K562 (cell line): ENCODE measurements at regions not wholly inside any gene's neighbourhood (a gene's known extent, or its start where the extent isn't known, plus 50 kb on each side); places are given as distances from the start of the nearest gene placed in this dataset.
A peak's percentile ranks its signal among the peaks of the same experiment; 100 is the strongest.

Source experiments
- ATAC-seq: fragments of 200-7000 bp; cut with Tn5 transposase; 3 replicates; pipeline ENCODE4 v1.9.1; 2020; ENCODE audit warnings: moderate library complexity
- BruUV-seq: library from RNA; stranded (reverse); fragments of 400-500 nt; replicated peaks from 2 replicates; lab custom pipeline; 2021; lab: Mats Ljungman, UMichigan
- CTCF ChIA-PET: fragments of 300-600 bp; formaldehyde crosslinking; extraction: SDS; loops from one replicate; lab custom pipeline; 2021; ENCODE audit warnings: low intra/inter-chr PET ratio; lab: Yijun Ruan, JAX
- POLR2A ChIA-PET: fragments of 300-600, 350-650 bp; sonication (Branson Sonifier 250); formaldehyde crosslinking; extraction: SDS; loops from one replicate; lab custom pipeline; 2021; ENCODE audit warnings: antibody characterized with exemption, inconsistent platforms; lab: Yijun Ruan, JAX
- DNase-seq, 4 experiments: peaks; one replicate each; pipeline versions ENCODE4 v3.0.0 to v3.0.0-alpha.2; 2011 to 2018; ENCODE audit warnings: low spot score in 3 of 4, mixed read lengths in 3 of 4; ENCODE audit errors: extremely low read depth in 1 of 4
- FAIRE-seq: peaks from 2 replicates; lab custom pipeline; 2011; peaks lifted over from hg19 to GRCh38; lab: Jason Lieb, UNC
- H2AFZ ChIP-seq: 2 replicates; pipeline ENCODE4 v1.6.0; 2011; ENCODE audit warnings: low read depth, low read length, control low read depth, inconsistent platforms
- H3K27ac ChIP-seq: fragments of 200-600 bp; 3 replicates; pipeline ENCODE4 v1.8.0; 2011; ENCODE audit warnings: low read depth, mild to moderate bottlenecking, control low read depth, inconsistent platforms, low read length, moderate library complexity, mixed read lengths; ENCODE audit errors: extremely low read depth
- H3K27me3 ChIP-seq, 2 experiments: fragments of 300-600 bp in 1 of 2; 2 replicates in 1 of 2; 3 replicates in 1 of 2; pipeline versions ENCODE4 v1.6.0 to v1.8.0; 2011; ENCODE audit warnings: inconsistent platforms in 2 of 2, low read length in 2 of 2, mild to moderate bottlenecking in 1 of 2, mixed read lengths in 1 of 2, moderate library complexity in 1 of 2; ENCODE audit not compliant: control insufficient read depth in 2 of 2, insufficient read depth in 2 of 2
- H3K36me3 ChIP-seq: fragments of 300-600 bp; 3 replicates; pipeline ENCODE4 v1.8.0; 2011; ENCODE audit warnings: mild to moderate bottlenecking, low read length, inconsistent platforms; ENCODE audit not compliant: control insufficient read depth, insufficient read depth
- H3K4me1 ChIP-seq, 2 experiments: fragments of 200-600 bp in 1 of 2; replicated peaks in 1 of 2; 2 replicates in 1 of 2; 3 replicates in 1 of 2; pipeline versions ENCODE4 v1.5.1 to v1.8.0; 2011; ENCODE audit warnings: inconsistent platforms in 2 of 2, low read length in 2 of 2, mild to moderate bottlenecking in 1 of 2, mixed read lengths in 1 of 2, moderate library complexity in 1 of 2; ENCODE audit not compliant: control insufficient read depth in 2 of 2, insufficient read depth in 2 of 2
- H3K4me2 ChIP-seq: 2 replicates; pipeline ENCODE4 v1.6.1; 2011; ENCODE audit warnings: low read length, control low read depth, inconsistent platforms, mixed read lengths; ENCODE audit not compliant: insufficient read depth
- H3K4me3 ChIP-seq: fragments of 200-600 bp; sonication (generic), shearing (Covaris generic); 2 replicates; pipeline ENCODE4 v1.5.1; 2016; ENCODE audit warnings: control low read depth, inconsistent platforms
- H3K79me2 ChIP-seq: fragments of 200-600 bp; 3 replicates; pipeline ENCODE4 v1.8.0; 2011; ENCODE audit warnings: low read length, inconsistent platforms; ENCODE audit not compliant: control insufficient read depth, insufficient read depth
- H3K9ac ChIP-seq, 2 experiments: 2 replicates each; pipeline versions ENCODE4 v1.6.0 to v1.6.1; 2011; ENCODE audit warnings: low read depth in 2 of 2, low read length in 2 of 2, control low read depth in 1 of 2, inconsistent platforms in 1 of 2, mild to moderate bottlenecking in 1 of 2, mixed read lengths in 1 of 2; ENCODE audit not compliant: insufficient read depth in 1 of 2
- H3K9me1 ChIP-seq: one replicate; pipeline ENCODE4 v1.6.0; 2011; ENCODE audit warnings: inconsistent platforms, mild to moderate bottlenecking, low read length, moderate library complexity; ENCODE audit not compliant: control insufficient read depth, insufficient read depth
- H3K9me3 ChIP-seq: replicated peaks from 2 replicates; pipeline ENCODE4 v1.5.1; 2011; ENCODE audit warnings: low read depth, low read length, inconsistent platforms; ENCODE audit not compliant: control insufficient read depth, insufficient read depth
- H4K20me1 ChIP-seq: replicated peaks from 2 replicates; pipeline ENCODE4 v1.6.1; 2011; ENCODE audit warnings: low read length, inconsistent platforms, mixed read lengths; ENCODE audit not compliant: control insufficient read depth, insufficient read depth
- C11orf30 ChIP-seq: fragments of 450-650 bp; IDR thresholded peaks from 2 replicates; pipeline ENCODE4 v1.6.1; 2016; ENCODE audit warnings: low read depth, mild to moderate bottlenecking
- CBFA2T3 ChIP-seq: fragments of 450-650 bp; IDR thresholded peaks from 2 replicates; pipeline ENCODE4 v1.6.1; 2017
- CEBPB ChIP-seq: fragments of 450-650 bp; IDR thresholded peaks from 2 replicates; pipeline ENCODE4 v1.6.1; 2016; ENCODE audit warnings: missing genetic modification characterization, missing compliant biosample characterization
- CHD1 ChIP-seq: fragments of 200-600 bp; sonication (generic); IDR thresholded peaks from one replicate; pipeline ENCODE4 v1.6.1; 2012; ENCODE audit warnings: mild to moderate bottlenecking, moderate library complexity, low read length, inconsistent platforms
- GATA2 ChIP-seq: sonication (generic); formaldehyde crosslinking; IDR thresholded peaks from 2 replicates; pipeline ENCODE4 v1.4.0; 2020; ENCODE audit warnings: mild to moderate bottlenecking, missing genetic modification reagents
- HDGF ChIP-seq: fragments of 450-650 bp; IDR thresholded peaks from 2 replicates; pipeline ENCODE4 v1.6.1; 2016
- KLF6 ChIP-seq: fragments of 250-450 bp; sonication (Bioruptor Pico); IDR thresholded peaks from 2 replicates; pipeline ENCODE4 v1.4.0; 2020; ENCODE audit warnings: mild to moderate bottlenecking, moderate library complexity, borderline replicate concordance
- MEF2D ChIP-seq: conservative IDR thresholded peaks from 2 replicates; pipeline ENCODE4 v1.6.1; 2016; ENCODE audit warnings: low read depth, missing genetic modification characterization, missing compliant biosample characterization
- NBN ChIP-seq: fragments of 450-650 bp; IDR thresholded peaks from 2 replicates; pipeline ENCODE4 v1.6.1; 2016; ENCODE audit warnings: low read depth, mild to moderate bottlenecking
- NFIC ChIP-seq: fragments of 450-650 bp; IDR thresholded peaks from 2 replicates; pipeline ENCODE4 v1.6.1; 2017; ENCODE audit warnings: mild to moderate bottlenecking, inconsistent platforms
- NR2C2 ChIP-seq, 2 experiments: fragments of 200-800 bp in 1 of 2; sonication (Bioruptor generic) in 1 of 2; sonication (generic) in 1 of 2; formaldehyde crosslinking in 1 of 2; IDR thresholded peaks; 2 replicates each; pipeline versions ENCODE4 v1.6.1 to v1.8.0; 2016 to 2022; ENCODE audit warnings: mild to moderate bottlenecking in 1 of 2, missing compliant biosample characterization in 1 of 2, missing genetic modification characterization in 1 of 2, missing genetic modification reagents in 1 of 2
- RUNX1 ChIP-seq: sonication (generic); IDR thresholded peaks from 2 replicates; pipeline ENCODE4 v1.6.1; 2016; ENCODE audit warnings: antibody characterized with exemption, low read depth
- STAT5B ChIP-seq: fragments of 250-450 bp; sonication (Bioruptor Pico); IDR thresholded peaks from 2 replicates; pipeline ENCODE4 v1.8.0; 2021; ENCODE audit warnings: mild to moderate bottlenecking, inconsistent platforms
- XRCC4 ChIP-seq: IDR thresholded peaks from one replicate; pipeline ENCODE4 v1.6.1; 2011; ENCODE audit not compliant: insufficient read depth, insufficient read length; ENCODE audit errors: extremely low read depth
- ZFPM2 ChIP-seq: fragments of 250-450 bp; sonication (Bioruptor Pico); IDR thresholded peaks from 2 replicates; pipeline ENCODE4 v1.5.1; 2022; ENCODE audit warnings: mild to moderate bottlenecking
- ZNF140 ChIP-seq: fragments of 250-450 bp; sonication (Bioruptor Pico); IDR thresholded peaks from 2 replicates; pipeline ENCODE4 v1.8.0; 2021; ENCODE audit warnings: moderate library complexity, mild to moderate bottlenecking, inconsistent platforms
- WGBS: fragments of 100-300 bp; shearing (Covaris generic); methylation state at CpG from one replicate; pipeline ENCODE4 v1.1.6; 2016; ENCODE audit warnings: low coverage, mixed read lengths; ENCODE audit not compliant: insufficient coverage; ENCODE audit errors: missing lambda C conversion rate; 5-methylcytosine and 5-hydroxymethylcytosine counted together
- in situ Hi-C: fragments of 300-500 bp; cut with MboI; formaldehyde crosslinking; loops from 4 replicates; pipeline ENCODE4 v1.15.0; 2018; ENCODE audit warnings: inconsistent platforms, mixed read lengths
- intact Hi-C: fragments of 100-400 bp; cut with micrococcal nuclease; formaldehyde crosslinking; loops from 2 replicates; pipeline ENCODE4 v1.14.2; 2022
- TF ChIP-seq, protein P1 (sequence below): sonication (generic); formaldehyde crosslinking; IDR thresholded peaks from 2 replicates; pipeline ENCODE4 v1.8.0; 2022; ENCODE audit warnings: mild to moderate bottlenecking, missing genetic modification reagents
- TF ChIP-seq, protein P2 (sequence below): fragments of 250-450 bp; sonication (Bioruptor Pico); IDR thresholded peaks from 2 replicates; pipeline ENCODE4 v1.5.1; 2021; ENCODE audit warnings: mild to moderate bottlenecking

DNA sequence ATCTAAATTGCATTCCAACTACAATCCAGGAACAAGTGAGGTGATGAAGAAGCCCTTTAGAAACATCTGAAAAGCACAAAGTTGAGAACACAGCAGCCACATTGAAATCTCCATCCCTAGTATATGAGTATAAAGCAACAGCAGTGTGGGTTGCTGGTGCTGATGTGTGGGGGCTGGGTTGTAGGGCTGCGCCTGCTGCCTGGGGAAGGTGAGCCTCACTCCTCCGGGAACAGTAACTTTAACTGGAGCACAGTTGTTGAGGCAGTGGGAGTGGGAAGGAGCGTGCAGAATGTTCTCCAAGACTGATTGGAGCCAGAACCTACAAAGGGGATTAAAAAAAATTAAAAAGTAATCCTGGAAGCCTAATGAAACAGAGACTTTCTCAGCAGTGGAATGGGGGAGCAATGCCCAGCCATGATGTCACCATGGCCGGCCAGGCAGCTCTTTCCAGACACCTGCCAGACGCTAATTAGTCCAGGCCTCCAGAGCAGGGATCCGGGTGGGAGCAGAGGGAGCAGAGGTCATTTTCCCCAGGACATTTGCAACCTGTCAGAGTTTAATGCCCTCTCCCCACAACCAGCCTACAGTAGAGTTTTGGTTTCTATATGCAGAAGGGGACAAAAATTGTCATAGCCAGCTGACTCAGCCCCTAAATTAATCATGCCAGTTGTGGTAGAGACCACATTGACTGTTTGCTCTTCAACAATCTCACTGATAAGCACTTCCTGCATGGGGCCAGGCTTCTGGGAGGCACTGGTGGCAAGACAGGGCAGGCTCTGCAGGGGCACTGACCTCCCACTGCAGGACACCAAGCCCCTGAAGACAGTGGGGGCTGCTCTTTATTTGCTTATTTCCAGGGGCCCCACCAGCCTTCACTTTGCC lies 133.0 kb upstream of the ZNF32 start:
- Histone ChIP-seq H3K9me1 (no peaks in the 10 kb centered on the region), H3K79me2 (no peaks in the 10 kb centered on the region), H4K20me1 (0 out of 2 replicates have a peak, but pooled peaks cover 3% of the 10 kb centered on the region), H3K4me3 (no peak overlapping the region), H3K9ac (no peak overlapping the region), H2AFZ (no peak overlapping the region), H3K27me3 (peaks cover 0 to 23% of the 10 kb centered on the region in 2 experiments; a peak in 1 of 5 replicates), H3K4me2 (no peak overlapping the region), H3K27ac (no peak overlapping the region), H3K4me1 (no peaks in the 10 kb centered on the region), H3K36me3 (no peaks in the 10 kb centered on the region), H3K9me3 (no peaks in the 10 kb centered on the region)
- POLR2A ChIA-PET: no interaction called here
- TF ChIP-seq CEBPB (tag) (no peak), C11orf30 (no peak), MEF2D (no peak), RUNX1 (no peak), GATA2 (CRISPR knock-in tag) (no peak), ZFPM2 (CRISPR knock-in tag) (no peak), HDGF (no peak), NBN (no peak), CHD1 (no peak), ZNF140 (no peak), CBFA2T3 (no peak), XRCC4 (no peak), NFIC (no peak), STAT5B (CRISPR knock-in tag) (no peak), KLF6 (CRISPR knock-in tag) (no peak), NR2C2 (CRISPR knock-in tag; IDR thresholded peaks at IDR 0.05) (no peak), NR2C2 (tag; IDR thresholded peaks at IDR 0.05) (no peak)
- TF ChIP-seq, protein P1, sequence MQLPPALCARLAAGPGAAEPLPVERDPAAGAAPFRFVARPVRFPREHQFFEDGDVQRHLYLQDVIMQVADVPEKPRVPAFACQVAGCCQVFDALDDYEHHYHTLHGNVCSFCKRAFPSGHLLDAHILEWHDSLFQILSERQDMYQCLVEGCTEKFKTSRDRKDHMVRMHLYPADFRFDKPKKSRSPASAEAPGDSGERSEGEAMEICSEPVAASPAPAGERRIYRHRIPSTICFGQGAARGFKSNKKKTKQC (CRISPR knock-in tag): no peak
- TF ChIP-seq, protein P2, sequence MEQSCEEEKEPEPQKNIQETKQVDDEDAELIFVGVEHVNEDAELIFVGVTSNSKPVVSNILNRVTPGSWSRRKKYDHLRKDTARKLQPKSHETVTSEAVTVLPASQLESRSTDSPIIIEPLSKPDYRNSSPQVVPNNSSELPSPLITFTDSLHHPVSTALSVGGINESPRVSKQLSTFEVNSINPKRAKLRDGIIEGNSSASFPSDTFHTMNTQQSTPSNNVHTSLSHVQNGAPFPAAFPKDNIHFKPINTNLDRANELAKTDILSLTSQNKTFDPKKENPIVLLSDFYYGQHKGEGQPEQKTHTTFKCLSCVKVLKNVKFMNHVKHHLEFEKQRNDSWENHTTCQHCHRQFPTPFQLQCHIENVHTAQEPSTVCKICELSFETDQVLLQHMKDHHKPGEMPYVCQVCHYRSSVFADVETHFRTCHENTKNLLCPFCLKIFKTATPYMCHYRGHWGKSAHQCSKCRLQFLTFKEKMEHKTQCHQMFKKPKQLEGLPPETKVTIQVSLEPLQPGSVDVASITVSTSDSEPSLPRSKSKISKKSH (CRISPR knock-in tag): no peak
- BruUV-seq: no TSS peak
- intact Hi-C loops (no loop called here), in situ Hi-C loops (no loop called here)
- DNase-seq (peak in 2 of 4 experiments; percentile 2 to 3), FAIRE-seq (no peak), ATAC-seq (no peak)
- CTCF ChIA-PET: no interaction called here
- 0% methylated on average over 6 of the region's 6 CpGs for WGBS
